ENCODE measurements at regions not wholly inside any gene's neighbourhood (a gene's known extent, or its start where the extent isn't known, plus 50 kb on each side); places are given as distances from the start of the nearest gene placed in this dataset.
"Not testable (repeated sequence)": the region's sequence is repeated elsewhere in the genome, so short reads cannot be mapped to it uniquely, and the experiment has no call there.

DNA sequence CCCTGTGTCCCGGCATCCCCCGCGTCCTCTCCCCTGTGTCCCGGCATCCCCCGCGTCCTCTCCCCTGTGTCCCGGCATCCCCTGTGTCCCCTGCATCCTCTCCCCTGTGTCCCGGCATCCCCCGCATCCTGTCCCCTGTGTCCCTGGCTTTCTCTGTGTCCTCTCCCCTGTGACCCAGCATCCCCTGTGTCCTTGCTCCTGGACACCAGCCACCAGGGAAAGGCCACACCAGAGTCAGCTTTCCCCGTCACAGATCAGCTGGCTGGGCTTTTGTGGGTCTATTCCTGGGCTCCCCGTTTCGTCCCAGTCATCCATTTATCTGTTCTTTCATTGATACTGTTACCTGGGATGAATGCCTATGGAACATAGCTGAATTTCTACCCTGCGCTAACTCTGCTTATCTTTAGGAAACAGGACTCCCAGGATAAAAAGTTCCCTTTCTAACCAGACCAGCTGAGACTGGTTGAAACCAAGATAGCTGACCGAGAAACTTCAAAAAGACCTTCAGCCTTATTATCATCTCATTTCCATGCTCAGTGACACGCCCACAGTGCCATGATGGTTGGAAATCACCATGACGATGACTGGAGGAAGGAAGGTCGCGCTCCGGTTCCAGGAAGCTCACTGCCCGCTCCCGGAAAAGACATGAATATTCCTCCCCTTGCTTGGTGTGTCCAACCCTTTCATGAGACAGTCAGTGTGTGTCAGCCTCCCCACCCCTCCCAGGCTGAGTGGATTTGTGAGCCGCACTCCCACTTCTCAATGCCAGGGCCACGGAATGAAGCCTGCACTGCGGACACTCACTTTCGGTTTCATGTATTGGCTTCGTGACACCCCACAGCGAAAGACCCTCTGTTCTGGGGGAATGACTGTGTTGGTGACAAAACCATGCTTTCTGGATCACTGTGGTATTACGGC, 276.4 kb upstream of the SFSWAP start:
- DNase-seq, result no peak
- in situ Hi-C loops (cut with MboI; ENCODE audit: low pct_unique_long_range_greater_than_20kb, low sequenced_read_pairs), result no loop called here

GRCh38 chr12:131436922-131437705, 273.8 kb upstream of the SFSWAP start:
- in situ Hi-C loops (cut with MboI; ENCODE audit: low pct_unique_long_range_greater_than_20kb, low sequenced_read_pairs), result no loop called here
- DNase-seq, result no peak

GRCh38 chr12:131437706-131438492, 273.0 kb upstream of the SFSWAP start:
- in situ Hi-C loops (cut with MboI; ENCODE audit: low pct_unique_long_range_greater_than_20kb, low sequenced_read_pairs), result no loop called here
- DNase-seq, result no peak

GRCh38 chr12:131438493-131438835, 272.4 kb upstream of the SFSWAP start:
- DNase-seq; in situ Hi-C loops (cut with MboI; ENCODE audit: low pct_unique_long_range_greater_than_20kb, low sequenced_read_pairs): not testable (repeated sequence)

DNA sequence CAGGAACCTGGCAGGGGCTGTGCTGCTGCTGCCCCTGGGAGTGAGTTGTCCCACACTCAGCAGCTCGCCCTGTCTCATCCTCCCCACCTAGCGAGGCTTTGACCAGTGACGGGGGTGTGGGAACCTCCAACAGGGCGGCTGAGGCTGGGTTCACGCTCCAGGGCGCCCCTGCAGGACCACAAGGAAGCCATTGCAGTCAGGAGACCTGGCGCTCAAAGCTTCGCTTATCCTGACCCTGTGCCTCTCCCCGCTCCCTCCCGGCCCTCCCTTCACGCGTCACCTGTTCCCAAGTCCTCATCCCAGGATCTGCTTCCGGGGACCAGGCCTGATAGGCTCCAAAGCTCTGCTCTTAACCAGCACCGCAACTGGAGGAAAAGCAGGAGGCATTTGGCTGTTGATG, 272.0 kb upstream of the SFSWAP start:
- in situ Hi-C loops (cut with MboI; ENCODE audit: low pct_unique_long_range_greater_than_20kb, low sequenced_read_pairs), result no loop called here
- DNase-seq, result no peak

DNA sequence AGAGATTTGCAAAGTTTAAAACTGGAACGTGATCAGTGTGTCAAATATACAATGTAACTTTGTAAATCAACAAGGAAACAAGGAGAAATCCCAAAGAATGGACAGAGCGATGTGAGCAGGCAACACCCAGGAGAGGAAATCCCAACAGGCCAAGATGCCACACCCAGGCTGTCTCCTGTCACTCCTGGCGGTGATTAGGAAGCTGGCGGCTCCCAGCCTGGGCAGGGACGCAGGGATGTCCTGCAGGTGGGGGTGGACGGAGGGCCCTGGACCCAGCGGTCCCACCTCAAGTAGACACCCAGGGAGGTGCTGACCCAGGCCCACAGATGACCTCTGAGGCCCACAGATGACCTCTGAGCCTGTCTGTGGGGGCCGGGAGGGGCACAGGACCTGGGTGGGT, 271.1 kb upstream of the SFSWAP start:
- DNase-seq; in situ Hi-C loops (cut with MboI; ENCODE audit: low pct_unique_long_range_greater_than_20kb, low sequenced_read_pairs): not testable (repeated sequence)

GRCh38 chr12:131440209-131441059, 270.5 kb upstream of the SFSWAP start:
- in situ Hi-C loops (cut with MboI; ENCODE audit: low pct_unique_long_range_greater_than_20kb, low sequenced_read_pairs); DNase-seq: not testable (repeated sequence)

DNA sequence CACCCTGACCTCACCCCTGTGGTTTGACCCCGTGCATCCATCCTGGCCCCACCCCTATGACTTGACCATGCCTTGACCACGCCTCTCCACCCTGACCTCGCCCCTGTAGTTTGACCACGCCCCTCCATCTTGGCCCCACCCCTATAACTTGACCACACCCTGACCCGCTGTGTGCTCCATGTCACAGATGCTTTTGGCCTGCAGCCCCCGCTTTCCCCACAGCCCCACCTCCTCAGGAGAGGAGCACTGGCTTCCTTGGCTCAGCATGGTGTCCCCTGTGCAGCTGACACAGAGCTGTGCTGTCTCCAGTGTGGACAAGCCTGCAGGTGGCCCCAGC, 269.9 kb upstream of the SFSWAP start:
- in situ Hi-C loops (cut with MboI; ENCODE audit: low pct_unique_long_range_greater_than_20kb, low sequenced_read_pairs), result no loop called here
- DNase-seq, result no peak

DNA sequence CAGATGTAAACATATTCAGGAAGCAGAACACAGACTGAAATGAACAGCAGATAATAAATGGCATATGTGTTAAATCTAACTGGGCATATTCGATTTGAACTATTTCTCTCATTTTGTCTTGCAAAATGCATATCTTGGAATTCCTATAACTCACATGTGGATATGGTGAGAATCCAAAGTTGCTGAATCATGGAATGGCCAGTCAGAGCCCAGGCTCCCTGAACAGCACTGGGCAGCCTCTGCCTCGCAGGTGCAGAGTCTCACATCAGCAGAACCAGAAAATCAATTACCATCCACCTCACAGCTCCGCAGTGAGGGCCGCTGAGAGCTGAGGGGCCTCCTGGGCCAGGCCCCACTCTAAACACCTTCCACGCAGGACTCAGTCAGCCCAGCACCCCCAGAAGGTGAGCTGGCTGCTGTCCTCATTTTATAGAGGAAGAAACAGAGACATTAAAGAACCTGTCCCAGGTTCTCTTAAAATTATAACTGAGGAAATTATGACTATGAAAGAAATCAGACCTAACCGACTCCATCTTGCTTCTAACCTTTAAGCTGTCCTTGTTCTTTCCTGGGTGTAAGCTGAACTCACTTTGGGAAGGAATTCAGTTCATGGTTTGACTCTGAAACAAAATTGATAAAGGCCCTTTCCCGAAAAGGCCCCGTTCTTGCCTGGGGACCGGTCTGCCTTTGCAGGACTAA, 269.1 kb upstream of the SFSWAP start:
- DNase-seq, result no peak
- in situ Hi-C loops (cut with MboI; ENCODE audit: low pct_unique_long_range_greater_than_20kb, low sequenced_read_pairs), result no loop called here

- in situ Hi-C loops (cut with MboI; ENCODE audit: low pct_unique_long_range_greater_than_20kb, low sequenced_read_pairs), result no loop called here
- no peak for DNase-seq
Measured at GRCh38 chr12:131442337-131442918, 268.5 kb upstream of the SFSWAP start.

DNA sequence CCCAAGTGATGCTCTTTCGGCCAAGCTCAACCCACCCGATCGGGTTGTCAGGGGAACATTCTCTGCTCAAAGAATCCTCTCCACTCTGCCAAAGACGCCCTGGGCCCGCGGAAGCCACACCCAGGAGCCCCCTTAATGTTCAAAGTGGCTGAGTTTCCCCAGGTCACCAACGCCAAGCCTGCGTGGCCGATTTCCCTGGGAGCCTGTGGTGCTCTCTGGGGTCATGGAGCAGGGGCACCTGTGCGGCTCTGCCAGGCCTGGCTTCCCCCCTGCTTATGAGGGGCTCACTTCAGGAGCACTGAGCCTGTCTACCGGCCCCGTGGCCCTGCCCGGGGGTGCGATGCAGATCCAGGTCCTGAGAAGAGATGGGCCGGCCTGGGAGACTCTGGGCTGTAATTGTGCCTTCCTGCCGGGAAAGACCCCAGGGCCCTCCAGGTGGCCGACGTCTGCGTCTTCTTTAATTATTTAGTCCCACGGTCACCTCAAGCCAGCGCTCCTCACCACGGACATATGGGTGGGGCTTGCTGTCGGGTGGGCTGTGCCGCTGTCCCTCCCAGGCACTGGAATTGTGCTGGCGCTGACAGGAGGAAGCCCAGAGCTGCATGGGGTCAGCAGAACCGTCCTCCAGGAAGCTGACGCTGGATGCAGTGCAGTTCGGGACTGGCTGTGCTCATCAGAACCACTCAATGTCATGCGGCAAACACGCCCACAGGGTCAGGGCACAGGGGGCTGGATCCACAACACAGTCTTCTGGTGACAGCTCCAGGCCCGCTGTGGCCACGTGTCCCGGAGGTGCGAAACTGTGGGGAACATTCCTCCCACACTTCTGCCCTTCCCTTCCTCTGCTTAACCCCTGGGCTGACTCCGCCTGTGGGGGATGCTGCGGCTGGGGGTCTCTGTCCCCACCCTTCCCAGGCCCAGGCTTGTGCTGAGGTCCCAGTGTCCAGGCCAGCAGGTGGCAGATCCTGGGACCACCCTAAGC, 267.6 kb upstream of the SFSWAP start:
- in situ Hi-C loops (cut with MboI; ENCODE audit: low pct_unique_long_range_greater_than_20kb, low sequenced_read_pairs), result no loop called here
- DNase-seq, result no peak

DNA sequence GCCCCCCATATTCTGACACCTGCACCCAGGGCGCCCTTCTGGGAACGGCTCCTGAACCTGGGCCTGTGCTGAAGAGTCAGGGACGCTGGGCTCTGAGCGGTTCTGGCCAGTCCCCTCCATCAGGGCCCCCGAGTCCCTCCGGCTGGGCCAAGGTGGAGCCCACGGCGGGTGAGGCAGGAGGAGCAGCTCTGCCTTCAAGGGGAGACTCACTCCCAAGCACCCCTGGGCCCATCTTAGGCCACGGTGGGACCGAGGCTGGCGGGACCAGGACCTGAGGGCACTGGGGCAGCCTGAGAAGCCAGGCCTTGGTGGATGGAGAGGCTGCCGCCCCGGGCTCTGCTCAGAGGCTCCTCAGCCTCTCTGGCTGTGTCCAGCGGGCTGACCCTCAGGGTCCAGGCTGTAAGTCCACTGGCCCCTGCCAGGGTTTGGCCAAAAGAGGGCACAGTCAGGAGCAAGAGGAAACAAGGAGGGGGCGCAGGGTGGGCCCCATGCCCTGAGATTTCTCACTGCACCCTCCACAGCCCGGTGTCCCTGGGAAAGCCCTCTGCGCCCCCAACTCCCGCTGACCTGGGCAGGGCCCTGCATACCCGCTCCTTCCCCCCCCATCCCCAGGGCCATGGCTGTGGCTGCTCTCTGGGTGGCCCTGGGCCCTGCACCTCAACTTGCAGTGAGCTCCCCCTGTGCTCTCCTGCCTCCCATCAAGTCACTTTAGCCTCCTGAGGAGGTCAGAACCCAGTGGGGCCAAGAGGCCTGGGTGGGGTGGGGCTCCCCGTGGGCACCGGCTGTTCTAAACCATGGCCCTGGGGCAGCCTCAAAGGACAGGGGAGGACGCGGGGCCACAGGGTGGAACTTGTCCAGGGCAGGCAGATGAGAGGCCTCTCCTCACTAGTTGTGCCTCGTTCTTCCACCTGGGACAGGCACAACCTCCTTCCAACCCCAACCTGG, 266.4 kb upstream of the SFSWAP start:
- no peak for DNase-seq
- in situ Hi-C loops (cut with MboI; ENCODE audit: low pct_unique_long_range_greater_than_20kb, low sequenced_read_pairs), result no loop called here

GRCh38 chr12:131445184-131445774, 265.6 kb upstream of the SFSWAP start:
- in situ Hi-C loops (cut with MboI; ENCODE audit: low pct_unique_long_range_greater_than_20kb, low sequenced_read_pairs), result no loop called here
- DNase-seq, result no peak

GRCh38 chr12:131445795-131446194, 265.1 kb upstream of the SFSWAP start:
- in situ Hi-C loops (cut with MboI; ENCODE audit: low pct_unique_long_range_greater_than_20kb, low sequenced_read_pairs), result no loop called here
- DNase-seq, result no peak

- in situ Hi-C loops (cut with MboI; ENCODE audit: low pct_unique_long_range_greater_than_20kb, low sequenced_read_pairs), result not testable (repeated sequence)
Measured at GRCh38 chr12:131447636-131448035, 263.3 kb upstream of the SFSWAP start.

More at GRCh38 chr12:131447636-131448035, 263.3 kb upstream of the SFSWAP start:
- DNase-seq, result not testable (repeated sequence)

All from KBM-7 (cell line).